ENCODE measurements at regions not wholly inside any gene's neighbourhood (a gene's known extent, or its start where the extent isn't known, plus 50 kb on each side); places are given as distances from the start of the nearest gene placed in this dataset.

GRCh38 chr2:82528288-82528687, 1930.8 kb downstream of the SUCLG1 start:
- Histone ChIP-seq H3K9ac (ENCODE audit: low read depth, low read length) (no peak overlapping the region), H3K36me3 (ENCODE audit: insufficient read depth, low read length) (no peaks in the 10 kb centered on the region), H3K9me3 (ENCODE audit: control insufficient read depth, insufficient read depth, low read length) (no peaks in the 10 kb centered on the region), H3K4me1 (ENCODE audit: insufficient read depth, low read length) (no peaks in the 10 kb centered on the region)

- Histone ChIP-seq H3K9ac (ENCODE audit: low read depth, low read length) (no peak overlapping the region), H3K4me1 (ENCODE audit: insufficient read depth, low read length) (no peaks in the 10 kb centered on the region), H3K9me3 (ENCODE audit: control insufficient read depth, insufficient read depth, low read length) (no peaks in the 10 kb centered on the region), H3K36me3 (ENCODE audit: insufficient read depth, low read length) (no peaks in the 10 kb centered on the region)
Measured at GRCh38 chr2:82527124-82527523, 1932.0 kb downstream of the SUCLG1 start.

DNA sequence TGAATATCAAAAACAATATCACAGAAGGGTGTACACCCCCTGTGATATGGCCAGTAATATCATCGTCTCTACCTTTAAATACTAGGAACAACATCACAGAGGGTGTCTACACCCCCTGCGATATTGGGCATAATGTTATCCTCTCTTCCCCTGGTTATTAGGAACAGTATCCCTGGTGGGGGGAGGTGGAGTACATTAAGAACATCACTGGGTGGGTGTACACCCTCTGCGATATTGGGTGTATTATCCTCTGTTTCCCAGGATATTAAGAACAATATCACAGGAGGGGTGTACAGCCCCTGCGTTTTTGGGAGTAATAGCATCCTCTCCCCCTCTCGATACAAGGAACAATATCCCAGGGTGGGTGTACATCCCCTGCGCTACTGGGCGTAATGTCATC, 1932.8 kb downstream of the SUCLG1 start:
- no peaks in the 10 kb centered on the region for H3K4me1 ChIP-seq (ENCODE audit: insufficient read depth, low read length)
- no peaks in the 10 kb centered on the region for H3K9me3 ChIP-seq (ENCODE audit: control insufficient read depth, insufficient read depth, low read length)
- H3K36me3 ChIP-seq (ENCODE audit: insufficient read depth, low read length) = no peaks in the 10 kb centered on the region
- H3K9ac ChIP-seq (ENCODE audit: low read depth, low read length) = no peak overlapping the region

DNA sequence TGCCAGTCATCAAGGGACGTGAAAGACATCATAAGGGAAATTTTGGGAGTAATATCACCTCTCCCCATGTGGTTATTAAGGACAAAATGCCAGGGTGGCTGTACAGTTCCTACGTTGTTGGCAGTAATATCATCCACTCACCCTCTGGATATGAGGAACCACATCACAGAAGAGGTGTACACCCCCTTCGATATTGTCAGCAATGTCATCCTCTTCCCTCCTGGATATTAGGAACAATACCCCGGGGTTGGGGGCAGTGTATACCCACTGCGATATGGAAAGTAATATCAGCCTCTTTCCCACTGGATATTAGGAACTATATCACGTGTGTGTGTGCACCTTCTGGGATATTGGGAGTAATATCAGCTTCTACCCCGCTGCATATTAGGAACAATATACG, 1933.3 kb downstream of the SUCLG1 start:
- Histone ChIP-seq H3K9me3 (ENCODE audit: control insufficient read depth, insufficient read depth, low read length) (no peaks in the 10 kb centered on the region), H3K9ac (ENCODE audit: low read depth, low read length) (no peak overlapping the region), H3K4me1 (ENCODE audit: insufficient read depth, low read length) (no peaks in the 10 kb centered on the region), H3K36me3 (ENCODE audit: insufficient read depth, low read length) (no peaks in the 10 kb centered on the region)

DNA sequence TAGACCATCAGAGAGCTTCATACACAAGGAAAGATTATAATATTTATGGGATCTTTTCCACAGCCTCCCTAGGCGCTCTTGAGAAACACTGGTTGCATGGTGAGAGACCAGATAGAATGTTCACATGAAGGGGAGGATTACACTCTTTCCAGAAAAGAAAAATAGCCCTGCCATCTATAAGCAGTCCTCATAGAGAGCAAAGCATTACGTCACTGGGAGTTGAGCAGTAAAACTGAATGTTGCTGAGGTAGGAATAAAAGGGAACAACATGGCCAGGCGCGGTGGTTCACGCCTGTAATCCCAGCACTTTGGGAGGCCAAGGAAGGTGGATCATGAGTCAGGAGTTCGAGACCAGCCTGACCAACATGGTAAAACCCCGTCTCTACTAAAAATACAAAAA, 1934.3 kb downstream of the SUCLG1 start:
- Histone ChIP-seq H3K9ac (ENCODE audit: low read depth, low read length) (no peak overlapping the region), H3K36me3 (ENCODE audit: insufficient read depth, low read length) (no peaks in the 10 kb centered on the region), H3K9me3 (ENCODE audit: control insufficient read depth, insufficient read depth, low read length) (no peaks in the 10 kb centered on the region), H3K4me1 (ENCODE audit: insufficient read depth, low read length) (no peaks in the 10 kb centered on the region)

- Histone ChIP-seq H3K9me3 (ENCODE audit: control insufficient read depth, insufficient read depth, low read length) (no peaks in the 10 kb centered on the region), H3K4me1 (ENCODE audit: insufficient read depth, low read length) (no peaks in the 10 kb centered on the region), H3K36me3 (ENCODE audit: insufficient read depth, low read length) (no peaks in the 10 kb centered on the region), H3K9ac (ENCODE audit: low read depth, low read length) (no peak overlapping the region)
Measured at GRCh38 chr2:82511894-82512293, 1947.2 kb downstream of the SUCLG1 start.

GRCh38 chr2:82508702-82509101, 1950.4 kb downstream of the SUCLG1 start:
- Histone ChIP-seq H3K4me1 (ENCODE audit: insufficient read depth, low read length) (no peaks in the 10 kb centered on the region), H3K9me3 (ENCODE audit: control insufficient read depth, insufficient read depth, low read length) (no peaks in the 10 kb centered on the region), H3K36me3 (ENCODE audit: insufficient read depth, low read length) (no peaks in the 10 kb centered on the region), H3K9ac (ENCODE audit: low read depth, low read length) (no peak overlapping the region)

- no peaks in the 10 kb centered on the region; the same call in 1 of the 2 replicates for H3K9me3 ChIP-seq (ENCODE audit: control insufficient read depth, insufficient read depth, low read length)
- no peaks in the 10 kb centered on the region for H3K4me1 ChIP-seq (ENCODE audit: insufficient read depth, low read length)
- H3K36me3 ChIP-seq (ENCODE audit: insufficient read depth, low read length) = no peaks in the 10 kb centered on the region
- no peak overlapping the region for H3K9ac ChIP-seq (ENCODE audit: low read depth, low read length)
Measured at GRCh38 chr2:82507657-82508056, 1951.4 kb downstream of the SUCLG1 start.

- Histone ChIP-seq H3K9ac (ENCODE audit: low read depth, low read length) (no peak overlapping the region), H3K9me3 (ENCODE audit: control insufficient read depth, insufficient read depth, low read length) (peaks cover 7% of the 10 kb centered on the region; the same call in 1 of the 2 replicates), H3K4me1 (ENCODE audit: insufficient read depth, low read length) (no peaks in the 10 kb centered on the region), H3K36me3 (ENCODE audit: insufficient read depth, low read length) (no peaks in the 10 kb centered on the region)
Measured at GRCh38 chr2:82501217-82501616, 1957.9 kb downstream of the SUCLG1 start.

GRCh38 chr2:82498777-82499443, 1960.2 kb downstream of the SUCLG1 start:
- peaks cover 7% of the 10 kb centered on the region; the same call in 1 of the 2 replicates for H3K9me3 ChIP-seq (ENCODE audit: control insufficient read depth, insufficient read depth, low read length)
- no peaks in the 10 kb centered on the region for H3K36me3 ChIP-seq (ENCODE audit: insufficient read depth, low read length)

DNA sequence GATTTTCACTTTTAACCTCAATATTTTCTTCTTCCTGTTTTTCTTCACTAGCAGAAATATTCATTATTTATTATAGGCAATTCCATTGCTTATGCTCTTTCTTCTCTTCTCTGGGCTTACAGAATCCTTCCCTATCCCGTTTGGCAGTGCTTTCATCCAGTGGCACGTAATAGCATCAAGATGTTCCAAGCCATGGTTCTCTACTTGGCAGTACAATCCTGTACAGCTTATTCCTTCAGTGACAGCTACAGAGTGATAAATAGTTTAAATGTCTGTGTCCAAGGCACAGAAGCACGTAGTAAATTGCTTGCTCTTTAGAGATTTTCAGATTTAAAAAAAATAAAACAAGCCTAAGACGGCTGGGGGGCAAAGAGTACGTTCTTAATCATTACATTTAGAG, 1964.3 kb downstream of the SUCLG1 start:
- Histone ChIP-seq H3K36me3 (ENCODE audit: insufficient read depth, low read length) (no peaks in the 10 kb centered on the region), H3K9me3 (ENCODE audit: control insufficient read depth, insufficient read depth, low read length) (peaks cover 4% of the 10 kb centered on the region)

More at GRCh38 chr2:82498777-82499443, 1960.2 kb downstream of the SUCLG1 start:
- Histone ChIP-seq H3K4me1 (ENCODE audit: insufficient read depth, low read length) (no peaks in the 10 kb centered on the region), H3K9ac (ENCODE audit: low read depth, low read length) (no peak overlapping the region)

GRCh38 chr2:82491591-82491990, 1967.5 kb downstream of the SUCLG1 start:
- Histone ChIP-seq H3K9me3 (ENCODE audit: control insufficient read depth, insufficient read depth, low read length) (peaks cover 4% of the 10 kb centered on the region), H3K9ac (ENCODE audit: low read depth, low read length) (no peak overlapping the region), H3K36me3 (ENCODE audit: insufficient read depth, low read length) (no peaks in the 10 kb centered on the region), H3K4me1 (ENCODE audit: insufficient read depth, low read length) (no peaks in the 10 kb centered on the region)

More for the DNA sequence above, 1964.3 kb downstream of the SUCLG1 start:
- Histone ChIP-seq H3K9ac (ENCODE audit: low read depth, low read length) (no peak overlapping the region), H3K4me1 (ENCODE audit: insufficient read depth, low read length) (no peaks in the 10 kb centered on the region)

- H3K4me1 ChIP-seq (ENCODE audit: insufficient read depth, low read length) = no peaks in the 10 kb centered on the region
- H3K9ac ChIP-seq (ENCODE audit: low read depth, low read length) = no peak overlapping the region
- no peaks in the 10 kb centered on the region for H3K36me3 ChIP-seq (ENCODE audit: insufficient read depth, low read length)
- peaks cover 1% of the 10 kb centered on the region; the same call in 1 of the 2 replicates for H3K9me3 ChIP-seq (ENCODE audit: control insufficient read depth, insufficient read depth, low read length)
Measured at GRCh38 chr2:82487354-82487753, 1971.7 kb downstream of the SUCLG1 start.

GRCh38 chr2:82485701-82486100, 1973.4 kb downstream of the SUCLG1 start:
- Histone ChIP-seq H3K9ac (ENCODE audit: low read depth, low read length) (no peak overlapping the region), H3K4me1 (ENCODE audit: insufficient read depth, low read length) (no peaks in the 10 kb centered on the region), H3K36me3 (ENCODE audit: insufficient read depth, low read length) (no peaks in the 10 kb centered on the region), H3K9me3 (ENCODE audit: control insufficient read depth, insufficient read depth, low read length) (no peaks in the 10 kb centered on the region)

- Histone ChIP-seq H3K9ac (ENCODE audit: low read depth, low read length) (no peak overlapping the region), H3K9me3 (ENCODE audit: control insufficient read depth, insufficient read depth, low read length) (no peaks in the 10 kb centered on the region), H3K4me1 (ENCODE audit: insufficient read depth, low read length) (no peaks in the 10 kb centered on the region), H3K36me3 (ENCODE audit: insufficient read depth, low read length) (no peaks in the 10 kb centered on the region)
Measured at GRCh38 chr2:82481207-82481606, 1977.9 kb downstream of the SUCLG1 start.
